ENCODE measurements at regions not wholly inside any gene's neighbourhood (a gene's known extent, or its start where the extent isn't known, plus 50 kb on each side); places are given as distances from the start of the nearest gene placed in this dataset.

DNA sequence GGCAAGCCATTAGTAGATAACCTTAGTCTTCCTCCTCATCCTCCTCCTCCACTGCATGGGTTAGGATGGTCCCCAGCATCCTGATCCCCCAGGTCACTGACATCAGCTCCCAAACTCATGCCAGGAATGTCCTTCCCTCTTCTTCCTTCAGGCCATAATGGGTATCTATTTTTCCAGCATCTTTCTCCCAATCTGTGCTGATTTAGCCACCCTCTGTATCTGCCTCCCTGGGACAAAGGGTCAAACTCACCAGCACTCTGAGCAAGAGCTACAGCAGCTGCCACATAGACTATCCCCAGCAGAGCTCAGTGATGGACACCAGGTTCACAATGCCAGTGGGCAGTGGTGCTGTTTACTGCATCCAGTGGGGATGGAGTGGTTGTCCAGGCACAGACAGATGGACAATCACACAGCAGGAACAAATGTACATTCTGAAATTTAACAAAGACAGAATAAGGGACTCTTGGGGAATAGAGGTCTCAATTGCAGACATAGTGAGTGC, 115.2 kb upstream of the TOP3B start:
- DNase-seq (ENCODE audit: low read depth in 2 of 2): no peak

DNA sequence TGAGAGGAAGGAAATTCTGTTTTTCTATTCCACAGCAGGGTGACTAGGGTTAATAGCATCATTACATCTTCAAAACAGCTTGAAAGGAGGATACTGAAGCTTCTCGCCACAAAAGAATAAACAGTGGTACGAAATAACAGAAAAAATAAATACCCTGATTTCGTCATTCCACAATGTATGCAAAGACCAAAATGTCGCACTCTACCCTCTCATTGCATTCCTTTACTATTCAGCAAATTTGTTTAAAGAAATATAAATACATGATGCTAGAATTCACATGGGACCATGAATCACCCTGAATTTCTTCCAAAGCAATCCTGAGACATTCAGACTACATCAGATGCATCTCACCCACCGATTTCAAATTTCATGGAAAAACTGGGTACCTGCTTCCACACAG, 112.3 kb upstream of the TOP3B start:
- DNase-seq (ENCODE audit: low read depth in 2 of 2): no peak

DNA sequence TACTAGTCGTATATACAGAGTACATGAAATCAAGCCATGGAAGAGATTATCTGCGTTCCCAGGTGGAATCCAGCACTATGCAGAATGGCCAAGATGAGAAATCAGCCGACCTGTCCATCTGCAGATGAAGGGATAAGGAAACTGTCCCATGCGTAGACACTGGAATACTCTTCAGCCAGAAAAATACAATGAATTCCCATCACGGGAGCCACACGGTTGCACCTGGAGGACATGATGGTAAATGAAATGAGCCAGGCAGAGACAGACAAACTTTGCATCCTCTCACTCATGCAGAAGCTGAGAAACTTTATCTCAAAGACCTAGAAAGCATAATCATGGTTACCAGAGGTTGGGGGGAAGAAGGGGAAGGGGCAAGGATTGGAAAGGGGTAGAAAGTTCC, 111.9 kb upstream of the TOP3B start:
- no peak for DNase-seq (ENCODE audit: low read depth in 2 of 2)

DNA sequence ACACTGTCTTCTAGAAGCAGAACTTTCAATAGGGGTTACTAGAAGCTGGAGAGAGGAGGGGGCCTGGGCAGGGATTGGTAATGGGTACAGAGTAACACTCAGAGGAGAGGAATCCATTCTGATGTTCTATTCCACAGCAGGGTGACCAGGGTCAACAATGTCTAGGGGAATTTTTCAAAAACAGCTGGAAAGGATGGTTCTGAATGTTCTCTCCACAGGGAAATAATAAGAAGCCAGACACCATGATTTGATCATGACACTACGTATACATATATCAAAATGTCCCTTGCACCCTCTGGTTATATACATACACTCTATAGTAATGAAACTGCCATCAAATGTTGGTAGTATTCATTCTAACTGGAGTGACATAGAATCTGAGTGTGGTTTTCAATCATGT, 111.2 kb upstream of the TOP3B start:
- DNase-seq (ENCODE audit: low read depth in 2 of 2): no peak

DNA sequence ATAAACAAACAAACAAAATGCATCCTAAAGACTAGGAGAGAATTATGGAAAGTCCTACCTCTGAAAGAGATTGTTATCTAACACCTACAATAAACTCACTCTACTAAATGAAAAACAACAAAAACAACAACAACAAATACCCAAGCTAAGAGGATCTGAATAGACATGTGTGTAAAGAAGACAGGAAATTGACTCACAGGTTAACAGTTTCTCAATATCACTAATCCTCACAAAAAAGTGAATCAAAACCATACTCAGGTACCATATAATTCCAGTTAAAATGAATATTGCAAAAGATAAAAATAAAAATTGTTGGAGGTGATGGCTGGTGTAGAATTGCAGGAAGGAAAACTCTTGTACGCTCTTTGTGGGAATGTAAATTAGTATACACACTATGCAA, 110.4 kb upstream of the TOP3B start:
- DNase-seq (ENCODE audit: low read depth in 2 of 2): no peak

DNA sequence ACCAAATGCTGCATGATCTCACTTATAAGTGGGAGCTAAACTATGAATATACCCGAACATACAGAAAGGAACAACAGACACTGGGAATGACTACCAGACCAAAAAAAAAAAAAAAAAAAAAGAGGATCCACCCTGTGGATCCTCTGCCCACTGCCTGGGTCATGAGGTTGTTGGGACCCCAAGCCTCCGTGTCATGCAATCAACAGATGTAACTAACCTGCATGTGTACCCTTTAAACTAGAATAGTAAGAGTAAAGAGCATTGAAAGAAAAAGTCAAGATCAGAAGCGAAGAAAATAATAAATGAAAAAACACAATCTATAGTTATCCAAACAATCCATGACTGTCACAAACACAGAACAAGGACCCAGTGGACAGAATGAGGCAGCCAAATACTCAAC, 109.5 kb upstream of the TOP3B start:
- DNase-seq (ENCODE audit: low read depth in 2 of 2): no peak

DNA sequence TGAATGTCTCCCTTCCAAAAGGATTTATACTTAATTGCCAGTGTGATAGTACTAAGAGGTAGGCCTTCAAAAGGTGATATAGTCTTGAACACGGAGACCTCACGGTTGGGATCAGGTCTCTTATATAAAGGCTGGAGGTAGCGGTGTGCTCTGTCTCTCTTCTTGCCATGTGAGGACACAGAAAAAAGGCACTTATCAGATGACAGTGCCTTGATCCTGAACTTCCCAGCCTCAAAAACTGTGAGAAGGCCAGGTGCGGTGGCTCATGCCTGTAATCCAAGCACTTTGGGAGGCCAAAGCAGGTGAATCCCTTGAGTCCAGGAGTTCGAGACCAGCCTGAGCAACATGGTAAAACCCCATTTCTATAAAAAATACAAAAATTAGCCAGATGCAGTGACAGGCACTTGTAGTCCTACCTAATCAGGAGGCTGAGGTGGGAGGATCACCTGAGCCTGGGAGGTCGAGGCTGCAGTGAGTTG, 108.9 kb upstream of the TOP3B start:
- DNase-seq (ENCODE audit: low read depth in 2 of 2): no peak

DNA sequence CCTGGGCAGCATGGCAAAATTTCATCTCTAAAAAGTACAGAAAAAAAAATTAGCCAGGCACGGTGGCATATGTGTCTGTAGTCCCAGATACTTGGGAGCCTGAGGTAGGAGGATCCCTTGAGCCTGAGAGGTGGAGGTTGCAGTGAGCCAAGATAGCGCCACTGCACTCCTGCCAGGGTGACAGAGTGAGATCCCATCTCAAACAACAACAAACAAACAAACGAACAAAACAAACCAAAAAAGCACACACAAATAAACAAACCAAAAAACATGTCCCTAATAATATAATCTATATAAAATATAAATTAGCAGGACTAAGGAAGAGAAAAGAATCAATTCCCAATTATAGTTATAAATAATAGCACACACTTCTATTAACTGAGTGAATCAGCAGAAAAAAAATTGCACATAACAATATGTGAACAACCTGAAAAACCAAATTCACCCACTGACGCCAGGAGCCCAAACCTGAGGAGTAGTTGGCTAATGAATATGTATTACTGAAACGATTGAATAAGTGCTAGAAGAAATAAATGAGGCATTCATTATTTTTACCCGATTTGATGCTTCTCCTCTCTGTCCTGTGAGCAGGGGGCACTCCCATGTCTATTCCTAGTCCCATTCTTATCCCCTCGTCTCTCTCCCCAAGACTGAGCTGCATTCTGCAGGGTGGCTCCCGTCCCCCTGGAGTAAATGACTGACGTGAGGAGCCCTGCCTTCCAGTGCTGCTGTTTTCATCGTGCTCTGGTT, 108.2 kb upstream of the TOP3B start:
- no peak for DNase-seq (ENCODE audit: low read depth in 2 of 2)

DNA sequence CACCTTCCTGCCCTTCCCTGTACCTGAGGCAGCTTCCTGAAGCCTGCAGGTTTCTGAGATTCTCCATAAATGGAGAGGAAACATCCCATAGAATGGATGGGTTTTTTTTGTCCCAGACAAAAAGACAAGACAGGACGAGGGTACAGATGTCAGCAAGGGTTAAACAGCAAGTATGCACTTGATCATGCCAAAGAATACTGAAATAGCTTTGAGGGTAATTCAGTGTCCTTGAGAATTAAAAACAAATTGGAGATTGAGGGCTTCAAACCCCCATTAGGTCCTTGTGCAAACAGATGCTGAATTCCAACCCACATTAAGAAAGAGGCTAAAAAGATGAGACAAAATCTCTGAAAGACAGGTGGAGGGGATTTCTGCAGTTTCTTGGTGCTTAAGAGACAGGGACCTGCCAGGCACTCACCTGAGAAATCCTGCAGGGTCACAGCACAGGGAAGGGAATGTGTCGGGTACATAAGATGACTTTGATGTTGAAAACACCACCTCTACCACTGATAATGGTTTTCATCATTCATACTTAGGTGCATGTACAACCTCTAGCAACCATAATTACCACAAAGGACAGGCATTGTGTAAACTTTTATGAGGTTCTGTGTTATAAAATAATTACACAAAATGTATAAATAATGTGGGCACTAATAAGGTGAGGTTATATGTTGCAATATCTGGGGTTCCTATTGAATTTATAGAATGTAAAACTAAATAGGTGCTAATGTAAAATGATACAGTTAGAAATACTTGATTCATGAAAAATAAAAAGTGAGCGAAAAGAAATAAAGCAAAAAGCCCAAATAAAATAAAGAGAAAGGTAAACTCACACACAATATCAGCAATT, 107.1 kb upstream of the TOP3B start:
- DNase-seq (ENCODE audit: low read depth in 2 of 2): no peak

DNA sequence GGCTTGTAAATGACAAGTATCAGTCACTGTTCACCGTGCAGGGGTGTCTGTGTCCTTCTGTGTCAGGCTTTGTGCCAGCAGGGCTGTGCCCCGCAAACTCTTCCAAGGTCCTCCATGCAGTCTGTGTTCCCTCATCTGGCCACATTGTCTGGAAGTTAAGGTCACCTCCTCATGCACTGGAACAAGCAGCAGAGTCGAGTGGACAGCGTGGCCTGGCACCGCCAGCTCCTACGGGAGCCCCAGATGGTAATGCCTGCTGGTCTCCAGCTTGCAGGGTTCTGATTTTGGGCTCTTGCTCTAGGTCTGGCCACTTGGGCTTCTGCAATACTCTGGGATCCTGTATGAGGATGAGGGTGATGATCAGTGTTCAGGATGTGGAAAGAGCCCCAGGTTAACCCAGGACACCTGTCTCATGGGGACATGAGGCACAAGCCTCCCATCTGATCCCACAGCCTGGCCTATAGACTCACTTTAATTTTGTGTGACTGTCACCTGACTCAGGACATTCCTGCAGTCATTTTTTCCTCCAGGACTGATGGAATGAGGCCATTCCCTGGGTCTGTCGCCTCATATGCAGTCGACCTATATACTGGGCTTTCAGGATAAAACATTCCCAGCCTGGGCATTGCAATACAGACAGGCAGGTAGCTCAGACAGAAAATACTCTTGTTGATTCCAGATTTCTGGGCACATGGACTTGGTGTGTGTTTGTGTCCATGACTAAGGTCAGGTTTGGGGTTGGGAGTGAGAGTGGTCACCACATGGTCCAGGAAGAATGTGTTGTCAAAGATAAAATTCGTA, 106.3 kb upstream of the TOP3B start:
- DNase-seq (ENCODE audit: low read depth in 2 of 2): no peak

DNA sequence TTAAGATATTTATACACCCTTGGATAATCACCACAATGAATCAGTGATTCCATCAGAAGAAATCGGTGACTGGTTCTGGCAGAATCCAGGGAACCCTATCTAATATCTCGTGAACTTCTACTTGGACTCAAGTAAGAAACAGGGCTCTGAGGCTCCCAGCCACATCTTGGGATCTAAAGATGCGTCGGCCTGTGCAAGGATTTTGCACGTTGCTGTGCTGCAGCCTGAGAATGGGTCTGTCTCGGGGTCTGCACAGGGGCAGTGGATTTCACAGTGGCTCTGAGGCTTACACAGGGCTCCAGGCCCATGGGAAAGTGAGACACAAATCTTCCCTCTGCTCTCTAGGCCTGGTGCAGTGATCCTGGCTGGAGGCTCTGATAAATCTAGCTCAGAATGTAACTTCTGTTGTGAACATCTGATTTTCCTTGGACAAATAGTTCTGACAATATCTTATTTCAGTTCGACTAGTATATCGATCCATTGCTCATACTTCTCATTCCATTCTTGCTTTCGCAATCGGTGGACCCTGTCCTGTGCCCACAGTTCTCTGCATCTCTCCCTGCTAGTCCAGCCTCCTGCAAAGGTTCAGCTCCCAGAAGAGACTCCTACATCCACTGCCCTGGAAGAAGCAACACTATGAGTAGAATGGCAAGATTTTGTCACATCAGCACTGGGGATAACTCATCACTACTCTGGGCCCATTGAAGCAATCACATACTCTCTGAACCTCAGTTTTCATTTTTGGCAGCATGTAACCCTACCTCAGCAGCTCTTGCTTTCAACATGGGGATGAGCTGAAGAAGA, 105.5 kb upstream of the TOP3B start:
- no peak for DNase-seq (ENCODE audit: low read depth in 2 of 2)

DNA sequence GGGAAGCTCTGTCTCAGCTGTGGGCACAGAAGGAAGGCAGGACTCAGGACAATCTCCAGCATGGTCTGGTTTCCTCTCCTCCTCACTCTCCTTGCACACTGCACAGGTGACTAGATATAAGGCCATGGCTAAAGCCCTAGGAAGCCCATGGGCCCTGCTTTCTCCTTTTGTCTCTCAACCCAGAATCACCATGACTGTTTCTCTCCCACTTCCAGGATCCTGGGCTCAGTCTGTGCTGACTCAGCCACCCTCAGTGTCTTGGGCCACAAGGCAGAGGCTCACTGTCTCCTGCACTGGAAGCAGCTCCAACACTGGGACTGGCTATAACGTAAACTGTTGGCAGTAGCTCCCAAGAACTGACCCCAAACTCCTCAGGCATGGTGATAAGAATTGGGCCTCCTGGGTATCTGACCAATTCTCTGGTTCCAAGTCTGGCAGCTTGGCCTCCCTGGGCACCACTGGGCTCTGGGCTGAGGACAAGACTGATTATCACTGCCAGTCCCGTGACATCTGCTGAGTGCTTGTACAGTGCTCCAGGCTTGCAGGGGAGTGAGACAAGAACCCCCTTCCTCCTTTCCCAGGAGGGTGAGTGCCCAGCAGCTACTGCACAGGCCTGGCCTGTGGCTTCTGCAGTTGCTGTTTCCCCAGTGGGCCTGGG, 104.0 kb upstream of the TOP3B start:
- no peak for DNase-seq (ENCODE audit: low read depth in 2 of 2)

DNA sequence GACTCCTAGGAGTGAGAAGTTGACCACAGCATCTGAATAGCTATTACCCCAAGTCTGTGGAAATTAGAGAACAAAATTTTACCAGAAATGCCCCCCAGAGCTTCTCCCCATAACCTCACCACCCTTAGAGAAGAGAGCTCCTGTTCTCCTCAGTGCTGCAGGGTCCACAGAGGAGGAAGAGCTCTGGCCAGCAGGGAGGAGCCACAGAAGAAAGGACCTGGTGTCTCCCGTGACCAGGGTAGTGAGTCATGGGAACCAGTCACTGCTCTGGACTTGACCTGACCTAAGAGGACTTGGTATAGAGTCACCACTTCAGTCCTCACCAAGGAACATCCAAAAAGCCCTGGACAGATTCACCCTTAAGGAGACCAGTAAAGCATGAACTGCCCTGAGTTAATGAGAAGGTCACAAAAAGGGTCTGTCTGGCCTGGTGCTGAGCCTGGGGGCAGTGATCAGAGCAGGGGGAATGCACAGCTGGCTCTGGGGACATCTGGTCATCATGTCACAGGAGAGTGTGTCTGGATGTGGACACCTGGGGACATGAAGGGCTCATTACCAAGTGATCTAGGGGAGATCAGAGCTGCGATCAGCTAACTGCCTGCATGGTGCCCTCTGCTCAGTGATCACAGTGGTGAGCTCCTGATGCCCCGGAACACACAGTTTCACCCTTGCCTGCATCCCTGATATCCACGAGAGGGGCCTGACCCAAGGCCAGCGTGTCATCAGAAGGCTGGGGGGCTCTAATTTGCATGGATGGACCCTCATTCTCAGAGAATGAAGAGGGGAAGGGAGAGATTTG, 103.3 kb upstream of the TOP3B start:
- peak in 1 of 2 donors; percentile 27 for DNase-seq (ENCODE audit: low read depth in 2 of 2)

DNA sequence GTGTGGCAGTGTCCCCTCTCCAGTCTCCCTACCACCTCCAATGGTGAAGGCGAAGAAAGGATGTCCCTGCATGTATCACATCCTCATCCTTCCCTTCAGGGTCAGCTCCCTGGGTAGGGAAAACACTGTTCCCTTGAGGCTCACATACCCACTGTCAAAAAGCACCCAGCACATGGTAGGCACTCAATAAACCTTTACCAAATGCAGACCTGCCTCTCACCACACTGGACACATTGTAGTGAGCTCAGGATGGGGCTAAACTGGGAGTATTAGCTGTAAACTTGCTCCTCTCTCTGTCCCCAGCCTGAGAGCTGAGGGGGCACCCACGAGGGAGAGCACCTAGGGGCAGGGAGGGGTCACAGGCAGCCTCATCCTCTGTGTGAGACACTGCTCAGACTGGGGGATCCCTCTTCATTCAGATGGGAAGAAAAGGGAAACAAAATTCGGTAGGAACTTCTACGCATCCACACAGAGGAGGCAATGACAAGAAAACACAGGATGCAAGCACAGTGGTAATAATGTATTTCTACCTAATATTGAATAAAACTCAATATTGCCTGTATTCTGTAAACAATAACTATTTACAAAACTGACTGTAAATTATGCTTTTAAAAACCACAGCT, 101.6 kb upstream of the TOP3B start:
- DNase-seq (ENCODE audit: low read depth in 2 of 2): no peak

DNA sequence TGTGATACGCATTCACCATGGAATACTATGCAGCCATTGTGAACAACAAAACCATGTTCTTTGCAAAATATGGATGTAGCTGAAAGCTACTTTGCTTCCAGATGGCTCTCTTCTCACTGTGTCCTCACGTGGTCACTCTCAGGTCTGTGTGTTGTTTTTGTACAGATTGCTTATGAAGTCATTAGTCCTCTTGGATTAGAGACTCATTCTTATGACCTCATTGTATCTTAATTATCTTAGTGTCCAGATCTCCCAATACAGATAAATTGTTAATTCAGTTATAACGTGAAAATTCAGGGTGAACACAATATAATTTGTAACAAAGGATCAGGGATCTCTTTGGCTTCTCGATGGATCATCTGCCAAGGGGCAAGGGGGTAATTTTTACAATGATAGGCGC, 100.4 kb upstream of the TOP3B start:
- DNase-seq (ENCODE audit: low read depth in 2 of 2): no peak

DNA sequence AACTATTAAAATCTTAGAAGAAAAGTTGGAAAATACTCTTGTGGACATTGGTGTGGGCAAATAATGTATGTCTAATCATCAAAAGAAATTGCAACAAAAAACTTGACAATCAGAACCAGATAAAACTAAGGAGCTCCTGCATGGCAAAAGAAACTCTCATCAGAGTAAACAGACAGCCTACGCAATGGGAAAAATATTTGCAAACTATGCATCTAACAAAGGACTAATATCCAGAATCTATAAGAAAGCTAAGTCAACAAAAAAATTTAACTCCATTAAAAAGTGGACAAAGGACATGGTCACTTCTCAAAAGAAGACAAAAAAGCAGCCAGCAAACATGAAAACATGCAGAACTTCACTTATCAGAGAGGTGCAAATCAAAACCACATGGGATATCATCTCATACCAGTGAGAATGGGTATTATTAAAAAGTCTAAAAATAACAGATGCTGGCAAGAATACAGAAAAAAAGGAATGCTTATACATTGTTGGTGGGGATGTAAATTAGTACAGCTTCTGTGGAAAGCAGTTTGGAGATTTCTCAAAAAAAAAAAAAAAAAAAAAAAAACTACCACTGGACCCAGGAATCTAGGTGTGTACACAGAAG, 99.7 kb upstream of the TOP3B start:
- DNase-seq (ENCODE audit: low read depth in 2 of 2): no peak

DNA sequence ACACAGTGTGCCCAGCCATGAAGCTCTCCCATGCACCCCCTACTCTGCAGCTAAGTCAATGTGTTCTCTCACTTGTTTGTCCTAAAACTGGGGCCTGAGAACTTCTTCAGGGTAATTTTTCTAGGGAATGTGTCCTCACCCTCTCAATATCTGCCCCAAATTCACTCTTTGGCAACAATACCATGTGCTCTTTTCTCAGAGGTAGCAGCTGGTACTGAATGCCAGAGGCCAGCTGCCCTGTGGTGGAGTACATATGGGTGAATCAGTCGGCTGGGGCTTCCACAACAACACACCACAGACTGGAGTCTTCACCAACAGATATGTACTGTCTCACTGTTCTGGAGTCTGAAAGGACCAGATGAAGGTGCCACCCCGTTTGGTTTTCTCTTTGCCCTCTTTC, 97.7 kb upstream of the TOP3B start:
- DNase-seq (ENCODE audit: low read depth in 2 of 2): no peak

DNA sequence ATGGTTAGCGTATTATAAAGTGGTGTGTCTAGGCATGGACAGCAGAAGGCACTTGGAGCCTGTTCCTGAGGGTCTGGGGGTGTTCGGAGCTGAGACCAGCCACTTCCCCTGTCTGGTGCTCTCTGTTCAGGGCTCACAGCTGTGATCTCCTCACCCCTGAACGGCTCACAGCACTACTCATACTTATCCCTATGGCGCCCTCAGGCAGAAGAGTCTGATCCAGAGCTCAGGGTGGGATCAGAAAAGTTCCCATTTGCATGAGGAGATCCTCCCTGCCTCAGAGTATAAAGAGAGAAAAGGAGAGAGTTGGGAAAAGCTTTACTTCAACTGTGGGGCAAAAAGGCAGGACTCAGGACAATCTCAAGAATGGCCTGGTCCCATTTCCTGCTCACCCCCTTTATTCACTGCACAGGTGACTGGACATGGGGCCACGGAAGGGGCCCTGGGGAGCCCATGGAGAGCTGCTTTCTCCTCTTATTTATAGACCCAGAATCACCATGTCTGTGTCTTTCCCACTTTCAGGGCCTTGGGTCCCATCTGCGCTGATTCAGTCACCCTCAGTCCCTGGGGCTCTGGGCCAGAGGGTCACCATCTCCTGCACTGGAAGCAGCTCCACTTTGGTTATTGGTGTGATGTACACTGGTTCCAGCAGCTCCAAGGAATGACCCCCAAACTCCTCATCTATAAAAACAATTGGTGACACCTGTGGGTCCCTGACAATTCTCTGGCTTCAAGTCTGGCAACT, 97.0 kb upstream of the TOP3B start:
- DNase-seq (ENCODE audit: low read depth in 2 of 2): no peak
